Liver (tissue), 8 donors: ENCODE measurements at regions not wholly inside any gene's neighbourhood (a gene's known extent, or its start where the extent isn't known, plus 50 kb on each side); places are given as distances from the start of the nearest gene placed in this dataset.

Experiments used
- DNase-seq: peaks from one replicate; pipeline ENCODE4 v3.0.0-alpha.2; 2017; ENCODE audit warnings: low spot score
- H3K27ac ChIP-seq, 2 donors: one replicate each; pipeline ENCODE4 v1.7.0; 2013; ENCODE audit warnings: inconsistent platforms in 2 of 2, low read length in 2 of 2, control low read depth in 1 of 2, low read depth in 1 of 2, mild to moderate bottlenecking in 1 of 2
- H3K27me3 ChIP-seq, 4 donors: one replicate each; pipeline versions ENCODE4 v1.6.1 to v1.7.0; 2013; ENCODE audit warnings: low read length in 3 of 4, inconsistent platforms in 1 of 4, mild to moderate bottlenecking in 1 of 4, moderate library complexity in 1 of 4; ENCODE audit not compliant: control insufficient read depth in 4 of 4, insufficient read depth in 4 of 4
- H3K36me3 ChIP-seq, 4 donors: one replicate each; pipeline versions ENCODE4 v1.6.1 to v1.7.0; 2013; ENCODE audit warnings: low read length in 3 of 4, mild to moderate bottlenecking in 3 of 4, low read depth in 1 of 4, moderate library complexity in 1 of 4; ENCODE audit not compliant: control insufficient read depth in 4 of 4, insufficient read depth in 3 of 4
- H3K4me1 ChIP-seq, 4 donors: one replicate each; pipeline versions ENCODE4 v1.6.1 to v1.7.0; 2013; ENCODE audit warnings: low read length in 3 of 4, mild to moderate bottlenecking in 3 of 4, moderate library complexity in 1 of 4; ENCODE audit not compliant: control insufficient read depth in 4 of 4, insufficient read depth in 4 of 4
- H3K4me3 ChIP-seq, 3 donors: one replicate each; pipeline versions ENCODE4 v1.6.1 to v1.7.0; 2013; ENCODE audit warnings: low read length in 3 of 3, control low read depth in 1 of 3, low read depth in 1 of 3, mild to moderate bottlenecking in 1 of 3
- H3K9ac ChIP-seq, 2 donors: one replicate each; pipeline ENCODE4 v1.7.0; 2013; ENCODE audit warnings: low read length in 2 of 2, mild to moderate bottlenecking in 2 of 2, moderate library complexity in 2 of 2, control low read depth in 1 of 2, low read depth in 1 of 2
- H3K9me3 ChIP-seq, 4 donors: one replicate each; pipeline versions ENCODE4 v1.6.1 to v1.7.0; 2013; ENCODE audit warnings: low read length in 3 of 4; ENCODE audit not compliant: control insufficient read depth in 4 of 4
- CTCF ChIP-seq: fragments of 150-350 bp; IDR thresholded peaks from 2 replicates; pipeline ENCODE4 v1.5.1; 2017; ENCODE audit warnings: improper control_type of control experiment, low read depth, low read length; ENCODE audit not compliant: missing input control
- EGR1 ChIP-seq, 2 donors: IDR thresholded peaks; 2 replicates each; pipeline ENCODE4 v1.6.1; 2016 to 2018; ENCODE audit warnings: antibody characterized with exemption in 2 of 2, low read depth in 2 of 2
- FOXA1 ChIP-seq: IDR thresholded peaks from 2 replicates; pipeline ENCODE4 v1.6.1; 2016; ENCODE audit warnings: antibody characterized with exemption
- GABPA ChIP-seq, 2 donors: IDR thresholded peaks in 1 of 2; conservative IDR thresholded peaks in 1 of 2; 2 replicates each; pipeline ENCODE4 v1.6.1; 2016; ENCODE audit warnings: antibody characterized with exemption in 2 of 2, mild to moderate bottlenecking in 1 of 2, moderate library complexity in 1 of 2
- HNF4A ChIP-seq, 2 donors: conservative IDR thresholded peaks; 2 replicates each; pipeline ENCODE4 v1.6.1; 2016; ENCODE audit warnings: antibody characterized with exemption in 2 of 2, mild to moderate bottlenecking in 2 of 2
- HNF4G ChIP-seq: IDR thresholded peaks from 2 replicates; pipeline ENCODE4 v1.6.1; 2016; ENCODE audit warnings: antibody characterized with exemption
- JUND ChIP-seq, 2 donors: IDR thresholded peaks; 2 replicates each; pipeline ENCODE4 v1.6.1; 2016; ENCODE audit warnings: antibody characterized with exemption in 2 of 2
- NR2F2 ChIP-seq: IDR thresholded peaks from 2 replicates; pipeline ENCODE4 v1.6.1; 2016; ENCODE audit warnings: antibody characterized with exemption
- RAD21 ChIP-seq, 2 donors: IDR thresholded peaks; 2 replicates each; pipeline ENCODE4 v1.6.1; 2016; ENCODE audit warnings: antibody characterized with exemption in 2 of 2, mild to moderate bottlenecking in 2 of 2
- RXRA ChIP-seq, 2 donors: IDR thresholded peaks; 2 replicates each; pipeline ENCODE4 v1.6.1; 2017 to 2018; ENCODE audit warnings: antibody characterized with exemption in 2 of 2, mild to moderate bottlenecking in 1 of 2
- SP1 ChIP-seq: IDR thresholded peaks from 2 replicates; pipeline ENCODE4 v1.6.1; 2018; ENCODE audit warnings: antibody characterized with exemption, mild to moderate bottlenecking
- TAF1 ChIP-seq: conservative IDR thresholded peaks from 2 replicates; pipeline ENCODE4 v1.6.1; 2016; ENCODE audit warnings: antibody characterized with exemption, mild to moderate bottlenecking
- YY1 ChIP-seq: IDR thresholded peaks from 2 replicates; pipeline ENCODE4 v1.6.1; 2016; ENCODE audit warnings: antibody characterized with exemption, mild to moderate bottlenecking
- ZBTB33 ChIP-seq: IDR thresholded peaks from 2 replicates; pipeline ENCODE4 v1.6.1; 2016; ENCODE audit warnings: antibody characterized with exemption
- WGBS: extraction: QIAGEN DNeasy Blood & Tissue Kit; methylation state at CpG from one replicate; pipeline ENCODE4 v1.1.7; 2013; 5-methylcytosine and 5-hydroxymethylcytosine counted together
- TF ChIP-seq, protein P1 (sequence below): IDR thresholded peaks from 2 replicates; pipeline ENCODE4 v1.6.1; 2016; ENCODE audit warnings: antibody characterized with exemption
- TF ChIP-seq, protein P2 (sequence below): IDR thresholded peaks from 2 replicates; pipeline ENCODE4 v1.6.1; 2016; ENCODE audit warnings: antibody characterized with exemption
- TF ChIP-seq, protein P3 (sequence below): IDR thresholded peaks from 2 replicates; pipeline ENCODE4 v1.6.1; 2016; ENCODE audit warnings: antibody characterized with exemption, mild to moderate bottlenecking
- donor health status: healthy.
- donor health status: healthy.
- donor health status: healthy.
- donor health status: healthy.
- donor health status: healthy.

DNA sequence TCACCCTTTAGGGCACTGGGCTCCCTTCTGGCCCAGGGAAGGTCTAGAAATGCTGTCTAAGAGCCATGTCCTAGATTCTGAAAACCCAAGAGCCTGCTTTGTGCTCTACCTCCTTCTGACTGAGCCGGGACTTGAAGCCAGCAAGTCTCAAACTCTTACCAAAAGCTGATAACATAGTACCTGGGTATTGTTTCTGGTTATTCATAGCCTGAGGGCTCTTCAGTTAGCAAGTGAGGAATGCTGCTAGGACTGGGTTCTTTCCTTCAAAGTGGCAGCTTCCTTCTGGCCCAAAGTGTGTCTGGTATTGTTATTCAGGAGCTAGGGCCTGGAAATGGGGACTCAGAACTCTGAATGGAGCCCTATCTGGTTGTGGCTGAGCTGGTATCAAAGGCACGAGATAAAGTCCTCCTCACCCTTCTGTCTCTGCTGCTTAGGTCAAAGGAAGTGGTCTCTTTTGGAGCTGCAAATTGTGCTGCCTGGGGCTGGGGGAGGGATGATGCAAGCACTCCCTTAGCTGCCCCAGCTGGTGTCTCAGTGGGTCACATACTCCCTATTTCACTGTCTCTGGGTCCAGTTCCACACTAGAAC, 696.0 kb upstream of the CCDC179 start:
- Histone ChIP-seq H3K4me3 (no peak overlapping the region), H3K27ac (no peak overlapping the region), H3K4me1 (no peaks in the 10 kb centered on the region), H3K27me3 (no peaks in the 10 kb centered on the region), H3K36me3 (no peaks in the 10 kb centered on the region), H3K9ac (no peak overlapping the region), H3K9me3 (no peaks in the 10 kb centered on the region)
- no peak for DNase-seq
- 79% methylated on average over 2 of the region's 2 CpGs for WGBS
- TF ChIP-seq, protein P1, sequence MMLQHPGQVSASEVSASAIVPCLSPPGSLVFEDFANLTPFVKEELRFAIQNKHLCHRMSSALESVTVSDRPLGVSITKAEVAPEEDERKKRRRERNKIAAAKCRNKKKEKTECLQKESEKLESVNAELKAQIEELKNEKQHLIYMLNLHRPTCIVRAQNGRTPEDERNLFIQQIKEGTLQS, result no peak
- TF ChIP-seq RXRA (IDR thresholded peaks at IDR 0.05) (no peak), RAD21 (IDR thresholded peaks at IDR 0.05) (no peak), EGR1 (IDR thresholded peaks at IDR 0.05; ENCODE audit: low read depth in 2 of 2) (no peak), FOXA1 (no peak), TAF1 (no peak), HNF4A (conservative IDR thresholded peaks at IDR 0.05) (no peak), NR2F2 (no peak), CTCF (no peak), HNF4G (no peak), GABPA (IDR thresholded peaks at IDR 0.05 in 1 of 2, conservative IDR thresholded peaks at IDR 0.05 in 1 of 2) (no peak), SP1 (no peak), YY1 (no peak), ZBTB33 (no peak), JUND (IDR thresholded peaks at IDR 0.05) (no peak)
- TF ChIP-seq, protein P2, sequence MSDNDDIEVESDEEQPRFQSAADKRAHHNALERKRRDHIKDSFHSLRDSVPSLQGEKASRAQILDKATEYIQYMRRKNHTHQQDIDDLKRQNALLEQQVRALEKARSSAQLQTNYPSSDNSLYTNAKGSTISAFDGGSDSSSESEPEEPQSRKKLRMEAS, result no peak
- TF ChIP-seq, protein P3, sequence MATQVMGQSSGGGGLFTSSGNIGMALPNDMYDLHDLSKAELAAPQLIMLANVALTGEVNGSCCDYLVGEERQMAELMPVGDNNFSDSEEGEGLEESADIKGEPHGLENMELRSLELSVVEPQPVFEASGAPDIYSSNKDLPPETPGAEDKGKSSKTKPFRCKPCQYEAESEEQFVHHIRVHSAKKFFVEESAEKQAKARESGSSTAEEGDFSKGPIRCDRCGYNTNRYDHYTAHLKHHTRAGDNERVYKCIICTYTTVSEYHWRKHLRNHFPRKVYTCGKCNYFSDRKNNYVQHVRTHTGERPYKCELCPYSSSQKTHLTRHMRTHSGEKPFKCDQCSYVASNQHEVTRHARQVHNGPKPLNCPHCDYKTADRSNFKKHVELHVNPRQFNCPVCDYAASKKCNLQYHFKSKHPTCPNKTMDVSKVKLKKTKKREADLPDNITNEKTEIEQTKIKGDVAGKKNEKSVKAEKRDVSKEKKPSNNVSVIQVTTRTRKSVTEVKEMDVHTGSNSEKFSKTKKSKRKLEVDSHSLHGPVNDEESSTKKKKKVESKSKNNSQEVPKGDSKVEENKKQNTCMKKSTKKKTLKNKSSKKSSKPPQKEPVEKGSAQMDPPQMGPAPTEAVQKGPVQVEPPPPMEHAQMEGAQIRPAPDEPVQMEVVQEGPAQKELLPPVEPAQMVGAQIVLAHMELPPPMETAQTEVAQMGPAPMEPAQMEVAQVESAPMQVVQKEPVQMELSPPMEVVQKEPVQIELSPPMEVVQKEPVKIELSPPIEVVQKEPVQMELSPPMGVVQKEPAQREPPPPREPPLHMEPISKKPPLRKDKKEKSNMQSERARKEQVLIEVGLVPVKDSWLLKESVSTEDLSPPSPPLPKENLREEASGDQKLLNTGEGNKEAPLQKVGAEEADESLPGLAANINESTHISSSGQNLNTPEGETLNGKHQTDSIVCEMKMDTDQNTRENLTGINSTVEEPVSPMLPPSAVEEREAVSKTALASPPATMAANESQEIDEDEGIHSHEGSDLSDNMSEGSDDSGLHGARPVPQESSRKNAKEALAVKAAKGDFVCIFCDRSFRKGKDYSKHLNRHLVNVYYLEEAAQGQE, result no peak
